GM12891 (cell line): ENCODE measurements at regions not wholly inside any gene's neighbourhood (a gene's known extent, or its start where the extent isn't known, plus 50 kb on each side); places are given as distances from the start of the nearest gene placed in this dataset.

Source experiments
- DNase-seq: peaks from one replicate; pipeline ENCODE4 v3.0.0; 2011; ENCODE audit warnings: low spot score; ENCODE audit not compliant: insufficient read length
- FAIRE-seq: peaks from 2 replicates; lab custom pipeline; 2011; peaks lifted over from hg19 to GRCh38; lab: Jason Lieb, UNC
- PAX5 ChIP-seq: IDR thresholded peaks from 2 replicates; pipeline ENCODE4 v1.6.1; 2011; ENCODE audit warnings: low read length, moderate library complexity, mild to moderate bottlenecking; ENCODE audit not compliant: insufficient read depth, severe bottlenecking
- POLR2A ChIP-seq: IDR thresholded peaks from 2 replicates; pipeline ENCODE4 v1.6.1; 2011; ENCODE audit warnings: low read depth, low read length, control low read depth
- POLR2AphosphoS5 ChIP-seq: IDR thresholded peaks from 2 replicates; pipeline ENCODE4 v1.6.1; 2011; ENCODE audit warnings: low read depth, low read length, control low read depth
- POU2F2 ChIP-seq: IDR thresholded peaks from 2 replicates; pipeline ENCODE4 v1.6.1; 2011; ENCODE audit warnings: low read depth, mild to moderate bottlenecking, control low read depth, low read length, moderate library complexity
- SPI1 ChIP-seq: IDR thresholded peaks from 2 replicates; pipeline ENCODE4 v1.6.1; 2011; ENCODE audit warnings: low read depth, low read length, control low read depth
- TAF1 ChIP-seq: IDR thresholded peaks from 2 replicates; pipeline ENCODE4 v1.6.1; 2011; ENCODE audit warnings: low read depth, low read length, control low read depth

GRCh38 chr13:34408640-34409039, 533.4 kb upstream of the NBEA start:
- no peak for DNase-seq
- FAIRE-seq: no peak
- TF ChIP-seq POLR2A (no peak), SPI1 (no peak), TAF1 (no peak), PAX5 (no peak), POU2F2 (no peak), POLR2AphosphoS5 (no peak)

DNA sequence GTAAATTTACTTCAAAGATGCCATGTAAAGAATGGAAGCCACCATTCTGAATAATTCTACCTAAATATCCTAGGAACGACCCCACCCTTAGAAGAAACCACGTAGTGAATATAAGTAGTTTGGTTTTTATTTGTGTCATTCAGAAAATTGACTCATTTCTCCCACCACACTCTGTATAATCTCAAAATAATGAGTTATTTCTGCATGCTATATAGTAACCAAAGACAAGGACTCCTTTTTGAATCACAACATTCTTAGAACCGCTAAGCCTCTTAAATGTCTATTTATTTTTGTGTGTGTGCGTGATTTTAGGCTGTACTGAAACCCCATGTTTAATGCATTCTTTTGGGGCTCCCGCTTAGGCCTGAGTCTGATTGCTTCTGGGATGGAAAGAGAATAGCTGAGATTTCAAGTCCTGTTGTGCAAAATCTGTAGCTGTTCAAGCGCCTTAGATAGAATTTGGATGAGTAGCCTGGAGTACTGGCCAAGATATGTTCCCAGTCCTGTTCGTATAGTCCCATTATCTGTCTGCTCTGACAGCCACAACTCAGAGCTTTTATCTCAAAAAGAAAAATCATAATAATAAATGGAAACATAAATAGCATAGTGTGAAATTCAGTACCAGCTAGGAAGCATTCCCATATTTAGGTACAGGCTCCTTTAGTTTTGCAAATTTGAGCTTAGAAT, 532.4 kb upstream of the NBEA start:
- no peak for DNase-seq
- TF ChIP-seq POLR2A: no peak
- no peak for TF ChIP-seq PAX5
- TF ChIP-seq SPI1: no peak
- no peak for TF ChIP-seq TAF1
- no peak for TF ChIP-seq POU2F2
- TF ChIP-seq POLR2AphosphoS5: no peak
- FAIRE-seq: no peak

DNA sequence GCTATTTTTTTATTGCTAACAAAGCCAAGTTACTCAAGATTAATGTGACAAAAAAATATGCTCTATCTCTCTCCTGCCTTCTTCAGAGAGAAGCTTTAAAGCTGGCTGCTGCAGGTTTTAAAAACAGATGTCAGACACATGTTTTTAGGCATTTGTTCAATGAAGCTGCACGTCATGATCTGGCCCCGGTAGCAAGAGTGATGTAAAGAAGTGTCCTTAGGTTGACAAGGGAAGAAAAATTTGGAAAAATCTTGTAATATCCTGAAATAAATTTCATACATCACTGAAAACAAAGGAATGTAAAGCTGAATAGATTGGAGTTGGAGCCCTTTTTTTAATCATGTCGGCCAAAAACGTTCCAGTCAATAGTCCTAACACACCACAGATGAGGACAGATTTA, 531.4 kb upstream of the NBEA start:
- DNase-seq (no peak), FAIRE-seq (no peak)
- no peak for TF ChIP-seq POLR2A
- TF ChIP-seq PAX5: no peak
- no peak for TF ChIP-seq SPI1
- TF ChIP-seq POLR2AphosphoS5: no peak
- no peak for TF ChIP-seq TAF1
- TF ChIP-seq POU2F2: no peak

- no peak for DNase-seq
- no peak for TF ChIP-seq PAX5
- no peak for TF ChIP-seq SPI1
- TF ChIP-seq POLR2A: no peak
- TF ChIP-seq TAF1: no peak
- TF ChIP-seq POLR2AphosphoS5: no peak
- TF ChIP-seq POU2F2: no peak
- no peak for FAIRE-seq
These were observed 530.9 kb upstream of the NBEA start for GRCh38 chr13:34411177-34411576.

DNA sequence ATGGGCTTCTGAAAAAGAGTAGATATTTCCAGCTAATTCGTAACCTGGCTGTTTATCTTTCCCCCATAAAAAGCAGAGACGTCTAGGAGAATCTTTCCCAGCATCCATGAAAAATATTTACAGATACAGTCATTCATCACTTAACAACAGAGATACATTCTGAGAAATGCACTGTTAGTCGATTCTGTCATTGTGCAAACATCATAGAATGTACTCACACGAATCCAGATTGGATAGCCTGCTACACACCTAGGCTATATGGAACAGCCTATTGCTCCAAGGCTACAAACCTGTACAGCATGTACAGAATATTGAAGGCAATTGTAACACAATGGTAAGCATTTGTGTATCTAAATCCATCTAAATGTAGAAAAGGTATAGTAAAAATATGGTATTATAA, 530.2 kb upstream of the NBEA start:
- no peak for TF ChIP-seq POLR2A
- no peak for TF ChIP-seq TAF1
- TF ChIP-seq SPI1: no peak
- TF ChIP-seq POU2F2: no peak
- TF ChIP-seq POLR2AphosphoS5: no peak
- no peak for TF ChIP-seq PAX5
- DNase-seq (no peak), FAIRE-seq (no peak)

DNA sequence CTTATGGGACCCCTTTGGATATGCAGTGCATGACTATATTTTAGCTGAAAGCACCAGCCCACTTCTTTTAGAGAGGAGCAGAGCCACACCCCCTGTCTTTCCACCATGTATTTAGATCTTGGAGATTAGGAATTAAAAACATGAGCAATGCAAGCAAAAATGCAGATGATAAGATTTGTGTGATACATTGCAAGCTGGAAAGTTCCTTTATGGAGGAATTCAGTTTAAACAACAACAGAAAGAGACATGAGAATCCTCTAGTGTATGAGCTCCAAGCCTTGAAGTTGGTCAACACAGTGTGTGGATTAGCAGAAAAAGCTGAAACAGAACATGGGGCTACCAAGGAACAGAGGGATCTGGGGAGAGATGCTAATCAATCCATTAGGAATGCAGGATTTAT, 529.8 kb upstream of the NBEA start:
- DNase-seq (no peak), FAIRE-seq (no peak)
- TF ChIP-seq TAF1 (no peak), POLR2AphosphoS5 (no peak), SPI1 (no peak), PAX5 (no peak), POLR2A (no peak), POU2F2 (no peak)

DNA sequence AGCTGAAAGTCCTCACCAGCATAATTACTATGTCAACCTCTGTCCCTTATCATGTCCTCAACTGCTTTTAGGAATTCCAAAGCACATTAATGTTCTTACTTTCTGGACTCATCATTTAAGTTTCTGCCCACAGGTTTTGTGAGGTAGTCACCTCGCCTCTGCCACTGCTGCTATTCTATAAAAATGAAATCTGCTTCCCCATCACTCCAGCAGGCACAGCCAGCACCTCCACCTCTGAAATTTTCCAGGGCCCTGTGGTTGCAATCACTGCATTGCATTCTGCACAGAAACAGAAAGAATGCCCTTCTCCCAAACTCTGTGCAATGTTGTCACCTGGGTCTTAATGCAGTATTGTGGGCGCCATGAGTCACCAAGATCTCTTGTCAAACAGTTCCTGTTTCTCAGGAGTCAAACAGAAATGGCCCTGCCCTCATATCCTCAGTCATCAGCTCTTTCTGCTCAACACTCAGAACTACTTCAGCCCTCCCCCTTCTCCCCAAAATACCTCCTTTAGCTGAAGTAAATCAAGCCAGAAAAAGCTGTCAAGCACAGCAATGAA, 529.2 kb upstream of the NBEA start:
- DNase-seq: no peak
- no peak for TF ChIP-seq PAX5
- no peak for TF ChIP-seq POU2F2
- TF ChIP-seq TAF1: no peak
- no peak for TF ChIP-seq POLR2AphosphoS5
- TF ChIP-seq SPI1: no peak
- no peak for TF ChIP-seq POLR2A
- no peak for FAIRE-seq

- no peak for TF ChIP-seq PAX5
- TF ChIP-seq POLR2AphosphoS5: no peak
- TF ChIP-seq POU2F2: no peak
- TF ChIP-seq SPI1: no peak
- no peak for TF ChIP-seq POLR2A
- DNase-seq (no peak), FAIRE-seq (no peak)
These were observed 528.4 kb upstream of the NBEA start for GRCh38 chr13:34413538-34414210.

DNA sequence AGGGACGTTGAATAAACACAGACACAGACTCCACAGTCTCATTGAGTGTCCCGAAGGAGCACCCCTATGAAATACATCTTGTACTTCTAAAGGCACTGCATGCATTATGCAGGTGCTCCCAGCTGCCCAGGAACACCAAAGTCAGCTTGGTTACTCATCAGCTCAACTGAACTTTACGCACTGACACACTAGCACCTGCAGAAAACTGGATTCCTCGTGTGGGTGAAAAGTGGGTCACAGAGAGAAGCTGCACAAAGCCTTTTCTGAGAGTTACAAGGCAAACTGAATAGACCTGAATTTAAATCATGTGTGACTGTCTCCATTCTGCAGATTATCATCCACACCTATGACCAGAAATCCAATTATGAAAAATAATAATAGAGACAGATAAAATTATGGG, 527.5 kb upstream of the NBEA start:
- DNase-seq: no peak
- FAIRE-seq: no peak
- TF ChIP-seq SPI1: no peak
- TF ChIP-seq POU2F2: no peak
- TF ChIP-seq PAX5: no peak
- TF ChIP-seq POLR2A: no peak
- TF ChIP-seq POLR2AphosphoS5: no peak
- TF ChIP-seq TAF1: no peak

DNA sequence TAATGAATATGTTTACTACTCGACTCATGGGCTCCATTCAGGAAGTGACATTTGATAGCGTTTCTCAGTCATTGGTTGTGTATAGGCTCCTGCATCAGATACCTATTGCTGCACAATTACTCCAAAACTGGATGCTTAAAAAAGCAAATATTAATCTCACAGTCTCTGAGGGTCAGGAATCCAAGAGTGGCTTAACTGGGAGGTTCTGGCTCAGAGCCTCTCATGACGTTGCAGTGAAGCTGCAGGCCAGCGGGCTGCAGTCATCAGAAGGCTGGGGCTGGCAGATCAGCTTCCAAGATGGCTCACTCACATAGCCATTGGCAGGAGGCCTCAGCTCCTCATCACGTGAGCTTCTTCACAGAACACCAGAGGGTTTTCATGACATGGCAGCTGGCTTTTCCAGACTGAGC, 525.1 kb upstream of the NBEA start:
- no peak for DNase-seq
- FAIRE-seq: no peak
- no peak for TF ChIP-seq PAX5
